GM12872 (cell line): ENCODE measurements at regions not wholly inside any gene's neighbourhood (a gene's known extent, or its start where the extent isn't known, plus 50 kb on each side); places are given as distances from the start of the nearest gene placed in this dataset.

Experiments used
- TF ChIP-seq, protein P1 (sequence below): IDR thresholded peaks from 3 replicates; pipeline ENCODE4 v1.5.1; 2011; ENCODE audit warnings: low read depth, mild to moderate bottlenecking, low read length, moderate library complexity; ENCODE audit not compliant: insufficient read depth

DNA sequence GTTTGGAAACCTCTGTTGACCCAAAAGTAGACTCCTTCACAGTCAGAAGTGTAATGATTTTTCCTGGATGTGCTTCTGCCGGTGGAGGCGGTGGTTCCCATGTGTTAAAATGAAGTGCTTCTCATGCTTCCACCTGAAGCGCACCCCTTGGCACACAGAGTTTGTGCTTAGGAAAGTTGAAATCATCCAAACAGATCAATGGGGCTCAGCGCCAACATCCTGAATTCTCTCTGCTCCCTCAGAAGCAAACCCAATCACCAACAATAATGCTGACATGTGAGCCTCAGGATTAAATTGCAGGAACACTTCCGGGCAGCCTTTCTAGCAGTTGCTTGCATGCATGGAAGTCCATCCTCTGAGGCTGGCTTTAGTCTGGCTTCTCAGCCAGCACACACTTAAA is 71.0 kb downstream of the MED10 start:
- TF ChIP-seq, protein P1, sequence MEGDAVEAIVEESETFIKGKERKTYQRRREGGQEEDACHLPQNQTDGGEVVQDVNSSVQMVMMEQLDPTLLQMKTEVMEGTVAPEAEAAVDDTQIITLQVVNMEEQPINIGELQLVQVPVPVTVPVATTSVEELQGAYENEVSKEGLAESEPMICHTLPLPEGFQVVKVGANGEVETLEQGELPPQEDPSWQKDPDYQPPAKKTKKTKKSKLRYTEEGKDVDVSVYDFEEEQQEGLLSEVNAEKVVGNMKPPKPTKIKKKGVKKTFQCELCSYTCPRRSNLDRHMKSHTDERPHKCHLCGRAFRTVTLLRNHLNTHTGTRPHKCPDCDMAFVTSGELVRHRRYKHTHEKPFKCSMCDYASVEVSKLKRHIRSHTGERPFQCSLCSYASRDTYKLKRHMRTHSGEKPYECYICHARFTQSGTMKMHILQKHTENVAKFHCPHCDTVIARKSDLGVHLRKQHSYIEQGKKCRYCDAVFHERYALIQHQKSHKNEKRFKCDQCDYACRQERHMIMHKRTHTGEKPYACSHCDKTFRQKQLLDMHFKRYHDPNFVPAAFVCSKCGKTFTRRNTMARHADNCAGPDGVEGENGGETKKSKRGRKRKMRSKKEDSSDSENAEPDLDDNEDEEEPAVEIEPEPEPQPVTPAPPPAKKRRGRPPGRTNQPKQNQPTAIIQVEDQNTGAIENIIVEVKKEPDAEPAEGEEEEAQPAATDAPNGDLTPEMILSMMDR = no peak

DNA sequence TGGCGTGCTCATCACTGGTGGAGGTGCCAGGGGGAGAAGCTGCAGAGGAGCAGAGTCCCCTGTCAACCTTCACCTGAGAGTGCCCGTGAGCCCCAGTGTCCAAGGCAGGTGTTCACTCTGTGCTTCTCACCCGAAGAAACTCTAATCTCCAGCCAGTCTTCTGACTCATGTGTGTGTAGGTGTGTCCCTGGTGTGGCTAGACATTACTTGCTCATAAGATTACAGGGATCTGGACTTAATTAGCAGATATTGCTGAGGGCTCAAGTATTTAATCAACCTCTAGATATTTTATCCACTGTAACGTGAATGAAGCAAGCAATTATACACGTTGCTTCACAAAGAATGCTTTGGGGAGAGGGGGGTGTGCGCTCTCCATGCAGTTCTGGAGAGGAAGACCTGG is 72.5 kb downstream of the MED10 start:
- TF ChIP-seq, protein P1 = no peak

DNA sequence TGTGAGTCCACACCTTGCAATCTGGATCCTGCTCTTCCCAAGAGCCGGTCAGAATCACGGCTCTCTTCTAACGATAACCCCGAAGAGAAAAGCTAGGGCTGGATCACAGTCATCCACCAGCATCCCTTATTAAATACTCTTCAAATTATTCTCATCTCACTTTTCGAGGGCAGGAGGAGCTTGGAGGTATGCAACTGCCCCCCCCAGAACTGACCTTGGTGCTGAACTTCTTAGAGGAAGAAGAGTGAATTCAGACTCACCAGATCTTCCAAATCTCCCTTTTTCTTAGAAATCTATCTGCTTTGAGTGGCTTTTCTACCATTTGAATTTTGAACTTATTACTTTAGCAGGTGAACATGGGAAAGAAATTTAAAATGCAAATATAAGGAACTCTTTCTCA is 75.7 kb downstream of the MED10 start:
- TF ChIP-seq, protein P1 = no peak

- TF ChIP-seq, protein P1 = no peak
Measured at GRCh38 chr5:6302075-6302474, 76.3 kb downstream of the MED10 start.

- TF ChIP-seq, protein P1 = no peak
Measured at GRCh38 chr5:6296524-6296923, 81.8 kb downstream of the MED10 start.

DNA sequence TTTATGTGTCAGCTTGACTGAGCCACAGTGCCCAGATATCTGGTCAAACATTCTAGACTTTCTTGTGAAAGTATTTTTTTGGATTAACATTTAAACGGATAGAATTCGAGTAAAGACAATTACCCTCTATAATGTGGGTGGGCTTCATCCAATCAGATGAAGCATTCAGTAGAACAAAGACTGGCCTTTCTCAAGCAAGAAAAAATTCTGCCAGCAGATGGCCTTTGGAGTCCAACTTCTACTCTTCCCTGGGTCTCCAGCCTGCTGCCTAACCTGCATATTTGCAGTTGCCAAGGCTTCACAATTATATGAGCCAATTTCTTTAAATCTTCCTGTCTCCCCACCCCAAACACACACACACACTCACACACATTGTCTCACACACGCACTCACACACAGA is 86.4 kb downstream of the MED10 start:
- TF ChIP-seq, protein P1 = peak; percentile 56; the same call in 2 of the 3 replicates

- TF ChIP-seq, protein P1 = no peak
Measured at GRCh38 chr5:6289239-6289638, 89.1 kb downstream of the MED10 start.

- TF ChIP-seq, protein P1 = no peak
Measured at GRCh38 chr5:6287176-6287575, 91.2 kb downstream of the MED10 start.
